Muscle of leg (tissue), 3 donors: ENCODE measurements at regions not wholly inside any gene's neighbourhood (a gene's known extent, or its start where the extent isn't known, plus 50 kb on each side); places are given as distances from the start of the nearest gene placed in this dataset.

ENCODE experiments used
- DNase-seq: peaks from one replicate; pipeline ENCODE4 v3.0.0; 2013
- H3K27ac ChIP-seq: one replicate; pipeline ENCODE4 v1.5.1; 2013; ENCODE audit warnings: mild to moderate bottlenecking, low read length, control low read depth
- H3K27me3 ChIP-seq: one replicate; pipeline ENCODE4 v1.6.1; 2013; ENCODE audit warnings: low read length; ENCODE audit not compliant: control insufficient read depth, insufficient read depth
- H3K36me3 ChIP-seq: one replicate; pipeline ENCODE4 v1.6.1; 2013; ENCODE audit warnings: low read length; ENCODE audit not compliant: control insufficient read depth, insufficient read depth
- H3K4me1 ChIP-seq: one replicate; pipeline ENCODE4 v1.6.1; 2013; ENCODE audit warnings: low read length; ENCODE audit not compliant: control insufficient read depth, insufficient read depth
- H3K4me3 ChIP-seq: one replicate; pipeline ENCODE4 v1.5.1; 2013; ENCODE audit warnings: low read length, control low read depth
- H3K9me3 ChIP-seq: replicated peaks from 2 replicates; pipeline ENCODE4 v1.6.1; 2013; ENCODE audit warnings: low read depth, low read length; ENCODE audit not compliant: control insufficient read depth
- WGBS: methylation state at CpG from one replicate; pipeline ENCODE4 v1.1.5; 2013; ENCODE audit warnings: missing lambda C conversion rate; ENCODE audit not compliant: insufficient coverage; 5-methylcytosine and 5-hydroxymethylcytosine counted together

- Histone ChIP-seq H3K27me3 (no peaks in the 10 kb centered on the region), H3K36me3 (no peaks in the 10 kb centered on the region), H3K27ac (no peak overlapping the region), H3K9me3 (peaks cover 2% of the 10 kb centered on the region), H3K4me3 (no peak overlapping the region), H3K4me1 (peaks cover 15% of the 10 kb centered on the region)
- no peak for DNase-seq
- 93% methylated on average over 5 of the region's 6 CpGs for WGBS
These were observed 99.5 kb upstream of the HABP2 start for GRCh38 chr10:113453351-113453750.

GRCh38 chr10:113454341-113455061, 98.4 kb upstream of the HABP2 start:
- no peak overlapping the region for H3K4me3 ChIP-seq
- peaks cover 15% of the 10 kb centered on the region for H3K4me1 ChIP-seq
- WGBS: 10% methylated on average over 10 of the region's 15 CpGs
- no peaks in the 10 kb centered on the region for H3K27me3 ChIP-seq
- H3K27ac ChIP-seq: no peak overlapping the region
- H3K9me3 ChIP-seq: peaks cover 2% of the 10 kb centered on the region
- peak; percentile 83 for DNase-seq
- no peaks in the 10 kb centered on the region for H3K36me3 ChIP-seq

- WGBS: 100% methylated on average over 1 of the region's 3 CpGs
- peaks cover 2% of the 10 kb centered on the region for H3K9me3 ChIP-seq
These were observed 96.9 kb upstream of the HABP2 start for GRCh38 chr10:113455947-113456346.

DNA sequence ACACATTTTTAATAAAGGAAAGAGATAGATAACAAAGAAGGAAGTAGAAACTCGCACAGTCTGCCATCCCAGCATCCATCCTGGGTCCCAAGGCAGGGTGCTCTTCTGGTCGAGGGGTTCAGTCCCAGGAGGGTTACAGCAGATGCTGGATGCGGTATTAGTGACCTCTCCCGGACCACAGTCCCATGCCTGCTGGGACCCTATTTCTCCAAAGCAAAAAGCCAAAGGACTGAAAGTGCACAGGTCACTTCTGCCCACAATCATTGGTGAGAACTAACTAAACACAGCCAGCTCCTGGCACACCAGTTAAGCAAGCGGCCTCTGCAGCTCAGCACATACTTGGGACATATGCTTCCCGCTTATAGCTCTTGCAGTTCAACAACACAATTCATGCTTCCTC, 96.1 kb upstream of the HABP2 start:
- no peak for DNase-seq
- H3K9me3 ChIP-seq: peaks cover 2% of the 10 kb centered on the region
- WGBS: 76% methylated on average over 4 of the region's 6 CpGs
- no peak overlapping the region for H3K4me3 ChIP-seq
- H3K36me3 ChIP-seq: no peaks in the 10 kb centered on the region
- H3K27me3 ChIP-seq: no peaks in the 10 kb centered on the region
- H3K27ac ChIP-seq: no peak overlapping the region
- H3K4me1 ChIP-seq: peaks cover 20% of the 10 kb centered on the region

More at GRCh38 chr10:113455947-113456346, 96.9 kb upstream of the HABP2 start:
- Histone ChIP-seq H3K36me3 (no peaks in the 10 kb centered on the region), H3K27me3 (no peaks in the 10 kb centered on the region), H3K4me1 (peaks cover 15% of the 10 kb centered on the region), H3K4me3 (no peak overlapping the region), H3K27ac (peak overlapping the region; percentile 8)
- no peak for DNase-seq

DNA sequence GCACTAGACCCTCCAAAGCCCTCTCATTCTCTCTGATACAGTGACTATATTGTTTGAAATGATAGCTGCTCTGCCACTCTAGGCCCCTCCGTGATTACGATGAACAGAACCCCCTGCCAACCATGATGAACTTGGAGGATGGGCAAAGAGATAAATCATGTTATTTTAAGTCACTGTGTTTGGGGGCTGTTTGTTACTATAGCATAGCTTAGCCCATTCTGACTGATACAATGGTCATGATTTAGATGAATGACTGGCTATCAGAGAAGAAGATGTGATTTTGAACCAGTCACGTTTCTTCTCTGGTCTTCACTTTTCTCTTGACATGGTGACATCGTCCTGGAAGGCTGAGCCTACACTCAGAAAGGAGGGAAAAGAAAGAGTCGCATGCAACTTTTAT, 95.4 kb upstream of the HABP2 start:
- no peaks in the 10 kb centered on the region for H3K36me3 ChIP-seq
- DNase-seq: no peak
- no CpG with 5 or more reads among the region's 5 CpGs for WGBS
- peaks cover 2% of the 10 kb centered on the region for H3K9me3 ChIP-seq
- H3K4me1 ChIP-seq: peaks cover 20% of the 10 kb centered on the region
- H3K27ac ChIP-seq: no peak overlapping the region
- H3K27me3 ChIP-seq: no peaks in the 10 kb centered on the region
- no peak overlapping the region for H3K4me3 ChIP-seq

- 80% methylated on average over 10 of the region's 10 CpGs for WGBS
- DNase-seq: no peak
These were observed 94.4 kb upstream of the HABP2 start for GRCh38 chr10:113458451-113458850.

GRCh38 chr10:113458944-113459343, 93.9 kb upstream of the HABP2 start:
- H3K27me3 ChIP-seq: no peaks in the 10 kb centered on the region
- no peak overlapping the region for H3K4me3 ChIP-seq
- no peaks in the 10 kb centered on the region for H3K36me3 ChIP-seq
- DNase-seq: no peak
- peaks cover 22% of the 10 kb centered on the region for H3K4me1 ChIP-seq
- peaks cover 2% of the 10 kb centered on the region for H3K9me3 ChIP-seq
- no peak overlapping the region for H3K27ac ChIP-seq
- WGBS: 86% methylated on average over 1 of the region's 5 CpGs

More at GRCh38 chr10:113458451-113458850, 94.4 kb upstream of the HABP2 start:
- Histone ChIP-seq H3K9me3 (peaks cover 2% of the 10 kb centered on the region), H3K4me1 (peaks cover 20% of the 10 kb centered on the region), H3K27ac (no peak overlapping the region), H3K27me3 (no peaks in the 10 kb centered on the region), H3K4me3 (no peak overlapping the region), H3K36me3 (no peaks in the 10 kb centered on the region)

DNA sequence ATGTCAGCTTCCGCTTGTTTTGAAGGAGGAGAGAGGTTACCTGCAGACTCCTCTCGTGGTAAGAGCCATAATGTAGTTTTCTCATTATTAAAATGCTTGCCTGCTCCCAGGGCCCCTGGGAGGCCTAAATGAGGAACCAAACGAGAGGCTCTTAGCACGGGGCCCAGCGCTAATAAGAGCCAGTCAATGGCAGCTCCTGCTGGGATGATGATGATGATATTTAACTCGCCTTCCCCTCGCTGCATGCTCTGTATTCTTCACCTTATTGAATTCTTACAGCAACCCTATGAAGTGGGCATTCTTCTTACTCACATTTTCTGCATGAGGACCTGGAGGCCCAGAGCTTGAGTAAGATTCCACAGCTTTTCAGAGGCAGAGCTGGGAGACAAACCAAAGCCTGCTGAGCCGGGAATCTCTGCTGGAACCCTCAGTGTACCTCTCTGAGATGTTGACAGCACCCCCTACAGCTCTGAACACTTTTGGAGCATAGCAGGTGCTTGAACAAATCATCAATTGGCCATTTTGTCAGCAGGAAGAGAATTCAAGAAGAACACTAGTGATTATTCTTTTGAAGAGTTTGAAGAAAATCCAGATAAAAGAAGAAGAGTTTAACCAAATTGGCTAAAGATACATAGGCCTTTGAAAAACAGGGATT, 93.1 kb upstream of the HABP2 start:
- DNase-seq: no peak
- H3K4me1 ChIP-seq: peaks cover 16% of the 10 kb centered on the region
- H3K27me3 ChIP-seq: no peaks in the 10 kb centered on the region
- H3K9me3 ChIP-seq: peaks cover 2% of the 10 kb centered on the region
- H3K36me3 ChIP-seq: no peaks in the 10 kb centered on the region
- H3K4me3 ChIP-seq: no peak overlapping the region
- H3K27ac ChIP-seq: no peak overlapping the region
- WGBS: 83% methylated on average over 1 of the region's 8 CpGs

- DNase-seq: no peak
- Histone ChIP-seq H3K4me1 (peaks cover 8% of the 10 kb centered on the region), H3K4me3 (peak overlapping the region; percentile 27), H3K27me3 (no peaks in the 10 kb centered on the region), H3K27ac (peak overlapping the region; percentile 87), H3K36me3 (no peaks in the 10 kb centered on the region), H3K9me3 (peaks cover 2% of the 10 kb centered on the region)
- WGBS: no CpG with 5 or more reads among the region's 1 CpG
These were observed 89.8 kb upstream of the HABP2 start for GRCh38 chr10:113463083-113463482.

GRCh38 chr10:113463777-113464176, 89.1 kb upstream of the HABP2 start:
- H3K9me3 ChIP-seq: peaks cover 2% of the 10 kb centered on the region
- peaks cover 8% of the 10 kb centered on the region for H3K4me1 ChIP-seq
- peak; percentile 93 for DNase-seq
- WGBS: 40% methylated on average over 1 of the region's 3 CpGs
- no peaks in the 10 kb centered on the region for H3K36me3 ChIP-seq
- H3K27me3 ChIP-seq: no peaks in the 10 kb centered on the region
- H3K4me3 ChIP-seq: peak overlapping the region; percentile 27
- H3K27ac ChIP-seq: peak overlapping the region; percentile 87
